Esophagus muscularis mucosa (tissue), 4 donors: ENCODE measurements at regions not wholly inside any gene's neighbourhood (a gene's known extent, or its start where the extent isn't known, plus 50 kb on each side); places are given as distances from the start of the nearest gene placed in this dataset.

Experiments used
- DNase-seq: peaks from one replicate; pipeline ENCODE4 v3.0.0-alpha.2; 2017; ENCODE audit errors: extremely low spot score
- H3K27ac ChIP-seq, 4 donors: fragments of 200-600 bp; sonication (generic); replicated peaks in 1 of 4; 1 replicate in 3 of 4; 2 replicates in 1 of 4; pipeline ENCODE4 v1.5.1; 2016 to 2019; ENCODE audit warnings: mild to moderate bottlenecking in 1 of 4
- H3K27me3 ChIP-seq, 4 donors: fragments of 200-600 bp; sonication (generic); one replicate each; pipeline versions ENCODE4 v1.5.1 to v1.6.0; 2016 to 2019
- H3K36me3 ChIP-seq, 4 donors: fragments of 200-600 bp; sonication (generic); one replicate each; pipeline ENCODE4 v1.5.1; 2016 to 2019
- H3K4me1 ChIP-seq, 4 donors: fragments of 200-600 bp; sonication (generic); one replicate each; pipeline ENCODE4 v1.5.1; 2016 to 2019
- H3K4me3 ChIP-seq, 4 donors: fragments of 200-600 bp; sonication (generic); 1 replicate in 2 of 4; 2 replicates in 2 of 4; pipeline ENCODE4 v1.5.1; 2016 to 2019; ENCODE audit warnings: mild to moderate bottlenecking in 4 of 4, moderate library complexity in 1 of 4
- H3K9me3 ChIP-seq, 4 donors: fragments of 200-600 bp; sonication (generic); 1 replicate in 3 of 4; 2 replicates in 1 of 4; pipeline ENCODE4 v1.5.1; 2016 to 2019
- CTCF ChIP-seq, 3 experiments: fragments of 200-600 bp in 2 of 3; fragments of 450-650 bp in 1 of 3; sonication (generic) in 2 of 3; IDR thresholded peaks; one replicate each; pipeline ENCODE4 v1.5.1; 2017 to 2019; ENCODE audit warnings: antibody characterized with exemption in 3 of 3, mild to moderate bottlenecking in 2 of 3, moderate library complexity in 1 of 3
- EP300 ChIP-seq: sonication (generic); formaldehyde crosslinking; IDR thresholded peaks from one replicate; pipeline ENCODE4 v1.6.1; 2017; ENCODE audit warnings: antibody characterized with exemption
- POLR2A ChIP-seq: fragments of 450-650 bp; IDR thresholded peaks from one replicate; pipeline ENCODE4 v1.6.1; 2017; ENCODE audit warnings: antibody characterized with exemption, moderate library complexity, mild to moderate bottlenecking, low read depth
- POLR2AphosphoS5 ChIP-seq, 2 donors: sonication (generic); formaldehyde crosslinking; IDR thresholded peaks; one replicate each; pipeline ENCODE4 v1.6.1; 2017; ENCODE audit warnings: antibody characterized with exemption in 2 of 2
- WGBS: methylation state at CpG from one replicate; pipeline ENCODE4 v1.1.5; 2018; 5-methylcytosine and 5-hydroxymethylcytosine counted together
- intact Hi-C: fragments of 100-400 bp; cut with DNase I; formaldehyde crosslinking; loops from one replicate; pipeline ENCODE4 v1.15.1; 2023

GRCh38 chr2:155770516-155770915, 562.0 kb downstream of the NR4A2 start:
- H3K27me3 ChIP-seq, result no peaks in the 10 kb centered on the region
- H3K9me3 ChIP-seq, result no peaks in the 10 kb centered on the region
- no peak overlapping the region for H3K4me3 ChIP-seq
- TF ChIP-seq POLR2AphosphoS5 (IDR thresholded peaks at IDR 0.05) (no peak), POLR2A (no peak), CTCF (IDR thresholded peaks at IDR 0.05) (no peak), EP300 (no peak)
- intact Hi-C loops, result no loop called here
- no peak overlapping the region for H3K27ac ChIP-seq
- no peaks in the 10 kb centered on the region for H3K36me3 ChIP-seq
- H3K4me1 ChIP-seq, result no peaks in the 10 kb centered on the region
- 83% methylated on average over 1 of the region's 1 CpG for WGBS
- no peak for DNase-seq

- WGBS, result 74% methylated on average over 8 of the region's 8 CpGs
- H3K4me3 ChIP-seq, result no peak overlapping the region
- intact Hi-C loops, result no loop called here
- no peaks in the 10 kb centered on the region for H3K27me3 ChIP-seq
- TF ChIP-seq POLR2A (no peak), CTCF (IDR thresholded peaks at IDR 0.05) (no peak), POLR2AphosphoS5 (IDR thresholded peaks at IDR 0.05) (no peak), EP300 (no peak)
- no peak overlapping the region for H3K27ac ChIP-seq
- no peak for DNase-seq
- no peaks in the 10 kb centered on the region for H3K4me1 ChIP-seq
- no peaks in the 10 kb centered on the region for H3K36me3 ChIP-seq
- H3K9me3 ChIP-seq, result no peaks in the 10 kb centered on the region
These were observed 566.0 kb downstream of the NR4A2 start for GRCh38 chr2:155766342-155767115.

- intact Hi-C loops, result no loop called here
- no peaks in the 10 kb centered on the region for H3K4me1 ChIP-seq
- H3K9me3 ChIP-seq, result no peaks in the 10 kb centered on the region
- TF ChIP-seq POLR2A (no peak), EP300 (no peak), CTCF (IDR thresholded peaks at IDR 0.05) (no peak), POLR2AphosphoS5 (IDR thresholded peaks at IDR 0.05) (no peak)
- H3K27ac ChIP-seq, result no peak overlapping the region
- no peaks in the 10 kb centered on the region for H3K36me3 ChIP-seq
- H3K27me3 ChIP-seq, result no peaks in the 10 kb centered on the region
- H3K4me3 ChIP-seq, result no peak overlapping the region
- no peak for DNase-seq
These were observed 577.0 kb downstream of the NR4A2 start for GRCh38 chr2:155755481-155755880.

GRCh38 chr2:155748131-155748530, 584.4 kb downstream of the NR4A2 start:
- Histone ChIP-seq H3K4me1 (no peaks in the 10 kb centered on the region), H3K27me3 (no peaks in the 10 kb centered on the region), H3K9me3 (peaks cover 0 to 8% (median 0%) of the 10 kb centered on the region in 4 donors), H3K4me3 (no peak overlapping the region), H3K27ac (no peak overlapping the region), H3K36me3 (no peaks in the 10 kb centered on the region)
- intact Hi-C loops, result no loop called here
- DNase-seq, result no peak
- TF ChIP-seq POLR2A, result no peak
- no peak for TF ChIP-seq POLR2AphosphoS5 (IDR thresholded peaks at IDR 0.05)
- WGBS, result no CpG with 5 or more reads among the region's 4 CpGs

GRCh38 chr2:155747531-155747930, 585.0 kb downstream of the NR4A2 start:
- Histone ChIP-seq H3K36me3 (no peaks in the 10 kb centered on the region), H3K27me3 (no peaks in the 10 kb centered on the region), H3K4me3 (no peak overlapping the region), H3K9me3 (peaks cover 0 to 8% (median 0%) of the 10 kb centered on the region in 4 donors), H3K4me1 (no peaks in the 10 kb centered on the region), H3K27ac (no peak overlapping the region)
- DNase-seq, result no peak
- intact Hi-C loops, result no loop called here
- TF ChIP-seq CTCF (IDR thresholded peaks at IDR 0.05) (no peak), EP300 (no peak), POLR2AphosphoS5 (IDR thresholded peaks at IDR 0.05) (no peak), POLR2A (no peak)
- 80% methylated on average over 3 of the region's 3 CpGs for WGBS
